ENCODE measurements at regions not wholly inside any gene's neighbourhood (a gene's known extent, or its start where the extent isn't known, plus 50 kb on each side); places are given as distances from the start of the nearest gene placed in this dataset.

DNA sequence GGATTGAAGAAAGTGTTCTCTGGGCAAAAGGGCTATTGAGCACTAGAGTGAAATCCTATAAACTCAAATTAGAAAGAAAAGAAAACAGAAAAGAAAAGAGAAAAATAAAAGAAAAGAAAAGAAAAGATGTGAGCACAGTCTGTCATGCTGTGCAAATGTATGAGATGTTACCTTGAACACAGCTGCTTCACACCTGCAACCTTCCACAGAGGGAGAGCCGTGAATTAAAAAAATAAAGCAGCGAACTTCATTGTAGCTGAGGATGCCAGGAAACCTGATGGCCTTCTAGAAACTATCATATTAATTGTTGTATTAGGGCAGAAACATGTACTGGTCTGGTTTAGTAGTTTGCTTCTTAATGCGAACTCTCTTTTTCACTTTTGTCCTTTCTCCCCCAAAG lies 88.0 kb upstream of the SATB1 start:
- no peak overlapping the region for H3K4me3 ChIP-seq (ENCODE audit: control insufficient read depth, low read depth, low read length)
- DNase-seq (ENCODE audit: low read depth), result no peak
- TF ChIP-seq, protein P1, sequence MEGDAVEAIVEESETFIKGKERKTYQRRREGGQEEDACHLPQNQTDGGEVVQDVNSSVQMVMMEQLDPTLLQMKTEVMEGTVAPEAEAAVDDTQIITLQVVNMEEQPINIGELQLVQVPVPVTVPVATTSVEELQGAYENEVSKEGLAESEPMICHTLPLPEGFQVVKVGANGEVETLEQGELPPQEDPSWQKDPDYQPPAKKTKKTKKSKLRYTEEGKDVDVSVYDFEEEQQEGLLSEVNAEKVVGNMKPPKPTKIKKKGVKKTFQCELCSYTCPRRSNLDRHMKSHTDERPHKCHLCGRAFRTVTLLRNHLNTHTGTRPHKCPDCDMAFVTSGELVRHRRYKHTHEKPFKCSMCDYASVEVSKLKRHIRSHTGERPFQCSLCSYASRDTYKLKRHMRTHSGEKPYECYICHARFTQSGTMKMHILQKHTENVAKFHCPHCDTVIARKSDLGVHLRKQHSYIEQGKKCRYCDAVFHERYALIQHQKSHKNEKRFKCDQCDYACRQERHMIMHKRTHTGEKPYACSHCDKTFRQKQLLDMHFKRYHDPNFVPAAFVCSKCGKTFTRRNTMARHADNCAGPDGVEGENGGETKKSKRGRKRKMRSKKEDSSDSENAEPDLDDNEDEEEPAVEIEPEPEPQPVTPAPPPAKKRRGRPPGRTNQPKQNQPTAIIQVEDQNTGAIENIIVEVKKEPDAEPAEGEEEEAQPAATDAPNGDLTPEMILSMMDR (conservative IDR thresholded peaks at IDR 0.05; ENCODE audit: control insufficient read depth, insufficient read depth, low read depth, low read length), result no peak

DNA sequence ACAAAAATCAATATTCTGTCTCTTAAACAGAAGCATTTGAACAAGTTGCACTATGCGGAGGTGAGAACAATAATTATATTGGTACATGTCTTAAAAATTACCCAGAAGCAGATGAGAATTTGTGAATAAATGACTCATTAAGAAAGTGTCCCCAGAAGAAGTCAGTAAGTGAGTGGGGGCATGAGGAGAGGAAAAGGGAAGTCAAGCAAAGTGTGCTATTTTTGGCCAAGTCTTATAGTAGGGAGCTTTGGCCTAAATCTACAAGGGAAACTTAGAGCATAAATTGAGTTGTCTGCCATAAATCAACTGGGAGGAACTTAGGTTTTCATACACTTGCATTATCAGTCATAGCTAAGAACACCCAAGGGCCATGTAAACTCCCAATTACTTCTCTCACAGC lies 86.9 kb upstream of the SATB1 start:
- TF ChIP-seq, protein P1 (conservative IDR thresholded peaks at IDR 0.05; ENCODE audit: control insufficient read depth, insufficient read depth, low read depth, low read length), result no peak
- DNase-seq (ENCODE audit: low read depth), result no peak
- H3K4me3 ChIP-seq (ENCODE audit: control insufficient read depth, low read depth, low read length), result no peak overlapping the region

DNA sequence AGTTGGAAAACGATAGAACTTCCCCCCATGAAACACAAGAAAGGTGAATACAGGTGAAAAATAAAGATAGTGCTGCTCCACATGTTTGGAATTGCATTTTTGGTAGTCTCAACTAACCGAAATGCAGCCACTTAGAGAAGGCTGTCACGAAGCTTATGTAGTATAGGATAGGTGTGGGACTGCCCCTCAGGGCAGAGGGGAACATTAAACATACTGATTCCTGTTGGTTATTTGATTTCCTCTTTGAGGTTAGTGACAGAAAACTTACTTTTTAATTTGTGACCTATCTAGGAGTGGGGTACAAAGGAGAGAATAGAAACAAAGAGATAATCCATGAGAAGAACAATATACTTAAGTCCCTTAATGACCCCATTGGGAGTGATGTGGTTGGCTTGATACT lies 85.8 kb upstream of the SATB1 start:
- TF ChIP-seq, protein P1 (conservative IDR thresholded peaks at IDR 0.05; ENCODE audit: control insufficient read depth, insufficient read depth, low read depth, low read length), result no peak
- no peak for DNase-seq (ENCODE audit: low read depth)
- H3K4me3 ChIP-seq (ENCODE audit: control insufficient read depth, low read depth, low read length), result no peak overlapping the region

DNA sequence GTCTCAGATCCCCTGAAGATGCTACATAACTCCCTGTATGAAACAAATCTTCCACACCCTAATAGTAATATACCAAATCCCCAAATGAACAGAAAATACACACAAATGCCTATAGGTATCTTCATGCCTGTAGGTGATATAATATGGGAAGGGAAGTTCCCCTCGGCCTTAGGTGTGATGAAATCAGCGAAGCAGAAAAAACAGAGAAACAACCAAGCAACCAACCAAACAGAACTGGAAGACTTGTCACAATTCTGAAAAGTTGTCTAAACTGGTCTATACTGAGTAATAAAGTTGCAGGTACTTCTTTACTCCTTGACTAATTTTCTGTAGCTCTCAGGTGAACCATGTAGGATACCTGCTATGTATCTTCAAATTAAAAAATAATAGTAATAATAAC lies 82.2 kb upstream of the SATB1 start:
- no peak for DNase-seq (ENCODE audit: low read depth)
- no peak overlapping the region for H3K4me3 ChIP-seq (ENCODE audit: control insufficient read depth, low read depth, low read length)
- TF ChIP-seq, protein P1 (conservative IDR thresholded peaks at IDR 0.05; ENCODE audit: control insufficient read depth, insufficient read depth, low read depth, low read length), result no peak

DNA sequence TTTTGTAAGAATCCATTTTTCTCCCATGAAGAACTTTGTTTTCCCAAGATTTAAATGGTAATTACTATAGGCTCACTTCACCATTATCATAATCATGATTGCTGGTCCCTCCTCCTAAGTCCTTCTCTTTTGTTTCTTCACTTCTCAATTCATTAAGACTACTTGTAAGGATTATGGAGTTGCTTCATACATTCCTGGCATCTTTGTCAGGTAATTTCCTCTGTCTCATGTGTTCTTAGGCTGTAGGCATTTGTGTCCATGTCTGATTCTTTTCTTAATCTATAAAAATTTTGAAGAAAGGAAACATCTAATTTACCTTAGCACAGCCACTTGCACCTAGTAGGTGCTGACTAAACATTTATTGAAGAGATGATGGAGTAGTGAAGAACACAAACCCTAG lies 79.9 kb upstream of the SATB1 start:
- H3K4me3 ChIP-seq (ENCODE audit: control insufficient read depth, low read depth, low read length), result no peak overlapping the region
- no peak for DNase-seq (ENCODE audit: low read depth)
- TF ChIP-seq, protein P1 (conservative IDR thresholded peaks at IDR 0.05; ENCODE audit: control insufficient read depth, insufficient read depth, low read depth, low read length), result no peak

DNA sequence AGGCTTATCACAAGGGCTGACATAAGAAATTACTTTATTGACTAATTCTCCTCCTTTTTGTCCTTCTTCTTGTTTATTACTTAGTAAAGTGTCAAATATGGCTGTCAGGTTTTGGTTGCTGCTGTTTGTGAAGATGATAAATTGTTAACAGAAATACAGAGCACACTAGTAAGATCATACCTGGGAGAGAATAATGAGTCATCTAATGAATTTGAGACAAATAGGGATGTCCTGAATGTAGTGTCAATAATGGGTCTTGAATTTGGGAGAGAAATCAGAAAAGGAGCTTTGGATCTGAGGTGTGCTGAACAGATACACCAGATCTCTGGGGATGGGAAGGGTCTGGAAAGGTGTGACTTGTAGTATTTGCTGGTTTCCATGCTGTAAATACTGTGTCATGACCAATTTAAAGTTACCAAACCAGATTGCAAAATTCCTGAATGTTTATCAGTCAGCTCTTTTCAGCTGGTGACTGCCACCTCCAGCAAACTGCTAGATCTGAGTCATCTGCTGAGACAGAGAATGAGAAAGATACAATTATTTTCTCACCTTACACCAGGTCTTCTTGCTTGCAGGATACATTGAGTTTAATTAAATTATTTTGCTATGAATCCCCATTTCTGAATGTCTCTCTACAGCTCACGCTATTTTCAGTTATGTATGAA lies 76.7 kb upstream of the SATB1 start:
- TF ChIP-seq, protein P1 (conservative IDR thresholded peaks at IDR 0.05; ENCODE audit: control insufficient read depth, insufficient read depth, low read depth, low read length), result no peak

DNA sequence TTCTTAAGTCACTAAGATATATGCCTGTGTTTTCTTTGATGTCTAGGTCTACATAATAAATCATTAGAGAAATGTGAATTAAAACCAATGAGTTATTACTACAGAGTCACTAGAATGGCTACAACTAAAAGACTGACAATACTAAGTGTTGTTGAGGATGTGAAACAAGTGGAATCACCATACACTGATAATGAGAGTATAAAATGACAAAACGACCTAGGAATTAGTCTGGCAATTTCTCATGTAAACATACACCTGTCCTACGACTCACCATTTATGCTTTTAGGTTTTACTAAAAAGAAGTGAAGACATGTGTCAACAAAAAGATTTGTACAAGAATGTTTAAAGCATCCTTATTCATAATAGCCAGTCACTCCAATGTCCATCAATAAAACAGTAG lies 75.2 kb upstream of the SATB1 start:
- DNase-seq (ENCODE audit: low read depth), result no peak
- TF ChIP-seq, protein P1 (conservative IDR thresholded peaks at IDR 0.05; ENCODE audit: control insufficient read depth, insufficient read depth, low read depth, low read length), result no peak
- no peak overlapping the region for H3K4me3 ChIP-seq (ENCODE audit: control insufficient read depth, low read depth, low read length)

More for the DNA sequence above, 76.7 kb upstream of the SATB1 start:
- no peak for DNase-seq (ENCODE audit: low read depth)
- no peak overlapping the region for H3K4me3 ChIP-seq (ENCODE audit: control insufficient read depth, low read depth, low read length)
